Bronchial epithelial cell (primary cell): ENCODE measurements at regions not wholly inside any gene's neighbourhood (a gene's known extent, or its start where the extent isn't known, plus 50 kb on each side); places are given as distances from the start of the nearest gene placed in this dataset.

Experiments
- DNase-seq: peaks from one replicate; pipeline ENCODE4 v3.0.0-alpha.2; 2010; ENCODE audit warnings: low read depth
- FAIRE-seq: peaks from 2 replicates; lab custom pipeline; 2011; peaks lifted over from hg19 to GRCh38; lab: Jason Lieb, UNC
- H3K27me3 ChIP-seq: 2 replicates; pipeline ENCODE4 v1.5.1; 2011; ENCODE audit warnings: low read length; ENCODE audit not compliant: control insufficient read depth, insufficient read depth
- H3K36me3 ChIP-seq: 2 replicates; pipeline ENCODE4 v1.5.1; 2011; ENCODE audit warnings: low read length; ENCODE audit not compliant: control insufficient read depth, insufficient read depth
- H3K4me3 ChIP-seq: 2 replicates; pipeline ENCODE4 v1.5.1; 2011; ENCODE audit warnings: mild to moderate bottlenecking, low read depth, low read length, control low read depth
- CTCF ChIP-seq: IDR thresholded peaks from 2 replicates; pipeline ENCODE4 v1.5.1; 2011; ENCODE audit warnings: mild to moderate bottlenecking, moderate library complexity, low read length, control low read depth, inconsistent platforms; ENCODE audit not compliant: insufficient read depth, severe bottlenecking

GRCh38 chr5:143653766-143654282 is 158.1 kb upstream of the HMHB1 start:
- H3K36me3 ChIP-seq, result no peaks in the 10 kb centered on the region
- no peak for TF ChIP-seq CTCF
- no peak overlapping the region for H3K4me3 ChIP-seq
- no peaks in the 10 kb centered on the region for H3K27me3 ChIP-seq
- FAIRE-seq (no peak), DNase-seq (peak; percentile 40)

- no peak for TF ChIP-seq CTCF
- FAIRE-seq (peak; percentile 93), DNase-seq (peak; percentile 94)
- no peak overlapping the region for H3K4me3 ChIP-seq
- H3K36me3 ChIP-seq, result no peaks in the 10 kb centered on the region
- H3K27me3 ChIP-seq, result no peaks in the 10 kb centered on the region
Measured at GRCh38 chr5:143653256-143653655, 158.7 kb upstream of the HMHB1 start.

- Histone ChIP-seq H3K36me3 (no peaks in the 10 kb centered on the region), H3K4me3 (no peak overlapping the region), H3K27me3 (no peaks in the 10 kb centered on the region)
- no peak for FAIRE-seq
- TF ChIP-seq CTCF, result no peak
- DNase-seq, result peak; percentile 33
Measured at GRCh38 chr5:143652108-143652700, 159.8 kb upstream of the HMHB1 start.

GRCh38 chr5:143649937-143650621 is 161.9 kb upstream of the HMHB1 start:
- no peak overlapping the region for H3K4me3 ChIP-seq
- H3K27me3 ChIP-seq, result no peaks in the 10 kb centered on the region
- FAIRE-seq, result no peak
- TF ChIP-seq CTCF, result no peak
- H3K36me3 ChIP-seq, result no peaks in the 10 kb centered on the region
- no peak for DNase-seq

GRCh38 chr5:143648696-143649095 is 163.3 kb upstream of the HMHB1 start:
- Histone ChIP-seq H3K4me3 (no peak overlapping the region), H3K27me3 (no peaks in the 10 kb centered on the region), H3K36me3 (no peaks in the 10 kb centered on the region)
- TF ChIP-seq CTCF, result peak; percentile 35
- FAIRE-seq (no peak), DNase-seq (no peak)
